Retinal pigment epithelial cell (primary cell): ENCODE measurements at regions not wholly inside any gene's neighbourhood (a gene's known extent, or its start where the extent isn't known, plus 50 kb on each side); places are given as distances from the start of the nearest gene placed in this dataset.
A peak's percentile ranks its signal among the peaks of the same experiment; 100 is the strongest.

Experiments
- DNase-seq: peaks from one replicate; pipeline ENCODE4 v3.0.0-alpha.2; 2010; ENCODE audit warnings: low read depth
- H3K4me3 ChIP-seq: 2 replicates; pipeline ENCODE4 v1.5.1; 2011; ENCODE audit warnings: mild to moderate bottlenecking, low read length, control low read depth, moderate library complexity
- TF ChIP-seq, protein P1 (sequence below): conservative IDR thresholded peaks from 2 replicates; pipeline ENCODE4 v1.5.1; 2011; ENCODE audit warnings: low read depth, low read length, control low read depth, inconsistent platforms

DNA sequence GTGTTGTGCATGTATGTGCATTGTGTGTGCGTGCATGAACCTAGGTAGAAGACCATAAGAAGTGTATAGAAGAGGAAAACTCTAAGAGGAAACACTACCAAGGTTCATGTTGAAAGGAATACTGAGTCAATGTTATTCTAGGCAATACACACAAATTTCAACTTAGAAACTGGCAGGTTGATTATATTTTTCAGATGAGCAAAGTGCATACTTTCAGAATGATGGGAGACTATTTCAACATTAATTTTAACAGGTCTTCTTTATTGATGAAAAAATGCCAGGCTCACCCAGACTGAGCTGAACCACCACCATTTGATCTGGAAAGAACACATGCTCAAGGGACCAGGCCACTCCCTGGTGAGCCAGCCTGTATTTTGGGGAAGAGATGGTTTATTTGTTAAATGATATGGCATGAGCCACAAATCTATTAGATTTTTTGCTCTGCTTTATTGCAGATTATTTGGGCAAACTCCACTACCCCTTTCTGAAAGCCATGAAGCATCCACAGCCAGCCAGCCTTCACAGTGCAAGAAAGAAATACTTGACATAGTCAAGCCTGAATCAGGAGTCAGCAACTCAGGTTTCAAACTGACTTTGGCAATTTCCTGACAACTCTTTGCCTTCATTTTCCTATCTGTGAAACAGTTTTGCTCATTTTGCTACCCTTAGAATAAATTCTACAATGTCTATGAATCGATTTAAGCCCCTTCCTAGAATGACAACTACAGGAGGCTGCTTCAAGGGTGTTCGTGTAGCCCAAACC is 368.9 kb downstream of the COG6 start:
- DNase-seq, result no peak
- TF ChIP-seq, protein P1, sequence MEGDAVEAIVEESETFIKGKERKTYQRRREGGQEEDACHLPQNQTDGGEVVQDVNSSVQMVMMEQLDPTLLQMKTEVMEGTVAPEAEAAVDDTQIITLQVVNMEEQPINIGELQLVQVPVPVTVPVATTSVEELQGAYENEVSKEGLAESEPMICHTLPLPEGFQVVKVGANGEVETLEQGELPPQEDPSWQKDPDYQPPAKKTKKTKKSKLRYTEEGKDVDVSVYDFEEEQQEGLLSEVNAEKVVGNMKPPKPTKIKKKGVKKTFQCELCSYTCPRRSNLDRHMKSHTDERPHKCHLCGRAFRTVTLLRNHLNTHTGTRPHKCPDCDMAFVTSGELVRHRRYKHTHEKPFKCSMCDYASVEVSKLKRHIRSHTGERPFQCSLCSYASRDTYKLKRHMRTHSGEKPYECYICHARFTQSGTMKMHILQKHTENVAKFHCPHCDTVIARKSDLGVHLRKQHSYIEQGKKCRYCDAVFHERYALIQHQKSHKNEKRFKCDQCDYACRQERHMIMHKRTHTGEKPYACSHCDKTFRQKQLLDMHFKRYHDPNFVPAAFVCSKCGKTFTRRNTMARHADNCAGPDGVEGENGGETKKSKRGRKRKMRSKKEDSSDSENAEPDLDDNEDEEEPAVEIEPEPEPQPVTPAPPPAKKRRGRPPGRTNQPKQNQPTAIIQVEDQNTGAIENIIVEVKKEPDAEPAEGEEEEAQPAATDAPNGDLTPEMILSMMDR, result no peak
- no peak overlapping the region for H3K4me3 ChIP-seq

DNA sequence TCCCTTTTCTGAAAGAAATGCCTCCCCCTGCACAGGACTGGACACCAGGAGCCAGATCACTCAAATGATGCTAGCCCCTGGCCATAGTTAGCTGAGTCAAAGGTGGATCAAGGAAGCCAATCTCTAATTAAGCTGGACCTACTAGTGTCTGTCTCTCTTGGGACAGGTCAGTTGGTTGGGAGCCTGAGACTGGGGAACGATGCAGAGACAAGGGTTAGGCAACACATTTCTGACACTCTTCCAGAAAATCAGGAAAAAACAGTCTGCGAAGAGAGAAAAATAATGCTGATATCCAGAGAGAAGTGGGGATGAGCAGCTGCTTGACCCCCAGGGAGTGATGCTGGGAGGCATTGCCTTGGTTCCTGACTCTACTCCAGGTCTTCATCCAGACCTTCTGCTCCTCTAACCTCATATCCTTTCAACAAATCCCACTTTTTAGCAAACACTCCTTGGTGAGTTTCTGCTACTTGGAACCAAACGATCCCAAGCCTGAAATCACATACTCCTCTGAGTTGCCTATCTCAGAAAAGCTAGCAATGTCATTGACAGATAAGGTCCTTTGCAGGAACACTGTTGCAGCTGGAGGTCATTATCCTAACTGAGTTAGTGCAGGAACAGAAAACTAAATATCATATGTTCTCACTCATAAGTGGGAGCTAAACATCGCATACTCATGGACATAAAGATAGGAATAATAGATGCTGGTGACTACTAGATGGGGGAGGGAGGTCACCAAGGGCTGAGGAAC is 369.7 kb downstream of the COG6 start:
- no peak for DNase-seq
- TF ChIP-seq, protein P1, result no peak
- no peak overlapping the region for H3K4me3 ChIP-seq

DNA sequence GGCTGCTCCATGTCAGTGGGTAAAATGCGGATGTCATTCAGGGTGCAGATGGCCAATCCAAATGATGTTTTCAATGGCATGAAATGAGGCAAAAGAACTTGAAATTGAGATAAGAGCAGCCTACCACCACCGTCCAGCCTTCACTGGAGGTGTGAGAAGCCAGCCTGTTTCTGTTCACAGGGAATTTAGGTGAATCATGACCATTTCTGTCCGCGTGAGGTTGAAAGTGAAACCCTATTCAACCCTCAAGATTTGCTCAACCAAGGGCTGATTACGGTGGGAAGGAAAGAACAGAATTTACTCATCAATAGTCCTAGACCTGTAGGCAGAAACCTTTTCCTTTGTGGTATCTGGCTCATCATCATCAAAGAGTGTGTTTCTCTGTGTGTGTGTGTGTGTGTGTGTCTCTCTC is 370.7 kb downstream of the COG6 start:
- no peak for DNase-seq
- TF ChIP-seq, protein P1, result no peak
- no peak overlapping the region for H3K4me3 ChIP-seq

DNA sequence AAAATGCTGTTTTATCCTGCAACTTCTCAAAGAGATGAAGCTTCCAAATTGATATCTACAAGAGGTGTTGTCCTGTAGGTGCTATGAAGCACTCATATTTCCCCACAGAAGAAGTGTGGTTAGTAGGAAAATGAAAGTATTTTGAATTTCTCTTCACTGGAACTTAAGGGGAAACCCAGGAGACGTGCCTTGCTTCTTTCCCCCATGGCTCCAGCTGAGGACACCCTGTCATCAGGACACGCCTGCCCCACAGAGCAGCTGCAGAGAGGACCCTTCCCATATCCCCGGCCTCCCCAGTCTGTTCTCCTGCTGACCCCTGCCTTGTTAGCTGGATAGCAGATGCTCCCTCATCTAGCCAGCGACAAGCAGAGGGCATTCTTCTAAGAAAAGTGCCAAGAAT is 371.3 kb downstream of the COG6 start:
- H3K4me3 ChIP-seq, result no peak overlapping the region
- no peak for DNase-seq
- TF ChIP-seq, protein P1, result no peak

DNA sequence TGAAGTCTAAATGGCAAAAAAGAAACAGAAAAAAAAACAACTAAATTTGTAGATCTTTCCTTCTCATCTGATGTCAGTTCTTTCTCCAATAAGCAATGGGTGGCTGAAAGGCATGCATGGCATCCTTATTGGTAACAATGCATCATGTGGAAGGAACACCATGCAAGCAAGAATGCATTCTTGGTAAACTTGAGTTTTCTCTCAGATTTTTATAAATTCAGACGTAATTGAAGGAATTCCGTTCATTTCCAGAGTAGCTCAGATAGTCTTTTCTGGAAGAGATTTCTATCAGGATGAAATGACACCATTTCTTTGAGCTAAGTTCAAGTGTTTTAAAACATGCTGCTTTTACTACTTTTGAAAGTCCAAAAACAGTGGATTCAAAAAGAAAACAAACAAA is 373.0 kb downstream of the COG6 start:
- no peak for DNase-seq
- TF ChIP-seq, protein P1, result no peak
- no peak overlapping the region for H3K4me3 ChIP-seq

DNA sequence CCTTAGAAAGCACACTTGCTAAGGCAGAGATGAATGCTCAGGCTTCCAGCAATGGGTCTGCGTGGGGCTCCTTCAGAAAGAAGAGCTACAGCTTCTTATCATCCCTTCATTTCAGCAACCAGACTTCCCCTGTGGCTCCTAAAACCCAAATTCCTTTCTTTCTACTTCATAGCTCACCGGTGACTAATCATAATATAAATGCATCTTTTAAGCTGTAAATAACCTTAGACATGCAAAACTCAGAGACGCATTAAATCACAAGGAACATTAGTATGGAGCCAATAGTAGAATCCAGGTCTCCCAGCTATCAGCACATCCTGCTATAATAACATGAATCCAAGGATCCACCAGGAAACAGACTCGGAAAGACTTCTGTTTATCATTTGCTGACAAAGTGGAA is 375.6 kb downstream of the COG6 start:
- peak; percentile 50 for DNase-seq
- TF ChIP-seq, protein P1, result no peak
- no peak overlapping the region for H3K4me3 ChIP-seq

DNA sequence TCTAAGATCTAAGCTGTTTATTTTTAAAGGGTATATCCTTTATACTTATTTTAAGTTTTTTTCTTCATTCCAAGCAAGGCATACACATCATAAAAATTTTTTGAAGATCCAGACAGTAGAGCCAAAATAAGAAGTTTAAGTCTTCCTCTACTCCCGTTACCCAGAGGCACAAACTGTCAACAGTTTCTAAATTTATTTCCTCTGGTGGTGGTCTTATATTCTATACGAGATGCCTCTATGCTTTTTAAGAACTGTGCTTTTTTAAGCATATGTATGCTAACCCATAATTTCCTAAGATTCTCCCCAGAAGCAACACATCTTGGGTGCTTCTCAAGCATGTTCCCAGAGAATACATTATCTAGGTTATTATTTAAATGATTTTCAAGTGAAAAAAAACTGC is 383.6 kb downstream of the COG6 start:
- TF ChIP-seq, protein P1, result no peak
- no peak for DNase-seq
- no peak overlapping the region for H3K4me3 ChIP-seq
